ENCODE measurements at regions not wholly inside any gene's neighbourhood (a gene's known extent, or its start where the extent isn't known, plus 50 kb on each side); places are given as distances from the start of the nearest gene placed in this dataset.

GRCh38 chr10:56135828-56136227 is 225.2 kb downstream of the ZWINT start:
- Histone ChIP-seq H3K36me3 (no peaks in the 10 kb centered on the region), H3K4me1 (no peaks in the 10 kb centered on the region), H3K9me3 (ENCODE audit: low read depth) (no peaks in the 10 kb centered on the region), H3K27me3 (no peaks in the 10 kb centered on the region), H4K20me1 (ENCODE audit: low read depth) (no peaks in the 10 kb centered on the region), H3K9ac (no peak overlapping the region), H2AFZ (replicated peaks) (no peak overlapping the region), H3K27ac (no peak overlapping the region), H3K4me2 (no peak overlapping the region), H3K79me2 (ENCODE audit: low read depth) (no peaks in the 10 kb centered on the region), H3K4me3 (no peak overlapping the region), H3F3A (ENCODE audit: low read depth) (no peaks in the 10 kb centered on the region)
- TF ChIP-seq EZH2 (IDR thresholded peaks at IDR 0.05) (no peak), EZH2phosphoT487 (IDR thresholded peaks at IDR 0.05) (no peak)
- TF ChIP-seq, protein P1, sequence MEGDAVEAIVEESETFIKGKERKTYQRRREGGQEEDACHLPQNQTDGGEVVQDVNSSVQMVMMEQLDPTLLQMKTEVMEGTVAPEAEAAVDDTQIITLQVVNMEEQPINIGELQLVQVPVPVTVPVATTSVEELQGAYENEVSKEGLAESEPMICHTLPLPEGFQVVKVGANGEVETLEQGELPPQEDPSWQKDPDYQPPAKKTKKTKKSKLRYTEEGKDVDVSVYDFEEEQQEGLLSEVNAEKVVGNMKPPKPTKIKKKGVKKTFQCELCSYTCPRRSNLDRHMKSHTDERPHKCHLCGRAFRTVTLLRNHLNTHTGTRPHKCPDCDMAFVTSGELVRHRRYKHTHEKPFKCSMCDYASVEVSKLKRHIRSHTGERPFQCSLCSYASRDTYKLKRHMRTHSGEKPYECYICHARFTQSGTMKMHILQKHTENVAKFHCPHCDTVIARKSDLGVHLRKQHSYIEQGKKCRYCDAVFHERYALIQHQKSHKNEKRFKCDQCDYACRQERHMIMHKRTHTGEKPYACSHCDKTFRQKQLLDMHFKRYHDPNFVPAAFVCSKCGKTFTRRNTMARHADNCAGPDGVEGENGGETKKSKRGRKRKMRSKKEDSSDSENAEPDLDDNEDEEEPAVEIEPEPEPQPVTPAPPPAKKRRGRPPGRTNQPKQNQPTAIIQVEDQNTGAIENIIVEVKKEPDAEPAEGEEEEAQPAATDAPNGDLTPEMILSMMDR (IDR thresholded peaks at IDR 0.05) = no peak
- no peaks in the 10 kb centered on the region for H3K36me3 Mint-ChIP-seq
- H3K4me1 Mint-ChIP-seq = peaks cover 2% of the 10 kb centered on the region
- H3K4me3 Mint-ChIP-seq = no peak overlapping the region
- no peak overlapping the region for H3K27ac Mint-ChIP-seq
- H3K9me3 Mint-ChIP-seq = no peaks in the 10 kb centered on the region
- no peaks in the 10 kb centered on the region for H3K27me3 Mint-ChIP-seq (ENCODE audit: insufficient read depth, low read depth)
- no peak for DNase-seq (ENCODE audit: low spot score)

- Histone ChIP-seq H3K9me3 (ENCODE audit: low read depth) (no peaks in the 10 kb centered on the region), H3K4me1 (no peaks in the 10 kb centered on the region), H3K9ac (no peak overlapping the region), H3K27me3 (no peaks in the 10 kb centered on the region), H3F3A (ENCODE audit: low read depth) (no peaks in the 10 kb centered on the region), H2AFZ (replicated peaks) (no peak overlapping the region), H3K4me2 (no peak overlapping the region), H3K36me3 (no peaks in the 10 kb centered on the region), H3K4me3 (no peak overlapping the region), H3K27ac (no peak overlapping the region), H3K79me2 (ENCODE audit: low read depth) (no peaks in the 10 kb centered on the region), H4K20me1 (ENCODE audit: low read depth) (no peaks in the 10 kb centered on the region)
- Mint-ChIP-seq H3K36me3 (no peaks in the 10 kb centered on the region), H3K4me1 (no peaks in the 10 kb centered on the region), H3K9me3 (no peaks in the 10 kb centered on the region), H3K4me3 (no peak overlapping the region), H3K27me3 (ENCODE audit: insufficient read depth, low read depth) (peaks cover 2% of the 10 kb centered on the region), H3K27ac (no peak overlapping the region)
- no peak for DNase-seq (ENCODE audit: low spot score)
- no peak for TF ChIP-seq EZH2 (IDR thresholded peaks at IDR 0.05)
Measured at GRCh38 chr10:56123247-56123646, 237.8 kb downstream of the ZWINT start.

DNA sequence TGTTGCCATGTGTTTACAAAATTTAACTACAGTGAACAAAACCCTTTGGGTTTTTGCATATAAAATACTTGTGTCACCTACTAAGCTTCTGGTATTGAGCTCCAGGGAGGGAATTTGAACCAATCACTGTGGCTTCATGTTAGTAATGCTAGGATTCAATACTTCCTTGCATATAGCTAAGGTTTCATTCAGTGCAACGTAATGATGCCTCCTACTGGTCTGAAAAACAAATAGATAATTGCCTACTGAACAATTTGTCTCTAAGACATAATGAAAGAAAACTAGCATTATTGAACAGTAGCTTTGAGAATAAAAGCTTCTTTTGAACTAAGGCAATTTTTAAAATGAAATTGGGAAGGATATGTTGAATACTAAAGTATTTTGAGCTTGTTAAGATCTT is 244.4 kb downstream of the ZWINT start:
- no peak overlapping the region for H3K4me2 ChIP-seq
- H3K4me3 ChIP-seq = no peak overlapping the region
- no peaks in the 10 kb centered on the region for H4K20me1 ChIP-seq (ENCODE audit: low read depth)
- TF ChIP-seq, protein P1 (IDR thresholded peaks at IDR 0.05) = peak; percentile 63
- TF ChIP-seq EZH2 (IDR thresholded peaks at IDR 0.05) = no peak
- no peak overlapping the region for H2AFZ ChIP-seq (replicated peaks)
- no peaks in the 10 kb centered on the region for H3K27me3 ChIP-seq
- peak; percentile 23 for DNase-seq (ENCODE audit: low spot score)
- no peaks in the 10 kb centered on the region for H3K36me3 ChIP-seq
- H3K27ac Mint-ChIP-seq = no peak overlapping the region
- no peak overlapping the region for H3K4me3 Mint-ChIP-seq
- no peaks in the 10 kb centered on the region for H3K9me3 ChIP-seq (ENCODE audit: low read depth)
- no peaks in the 10 kb centered on the region for H3K79me2 ChIP-seq (ENCODE audit: low read depth)
- H3K27ac ChIP-seq = no peak overlapping the region
- no peaks in the 10 kb centered on the region for H3K9me3 Mint-ChIP-seq
- H3K9ac ChIP-seq = no peak overlapping the region
- no peaks in the 10 kb centered on the region for H3K4me1 Mint-ChIP-seq
- H3F3A ChIP-seq (ENCODE audit: low read depth) = no peaks in the 10 kb centered on the region
- no peaks in the 10 kb centered on the region for H3K36me3 Mint-ChIP-seq
- H3K27me3 Mint-ChIP-seq (ENCODE audit: insufficient read depth, low read depth) = no peaks in the 10 kb centered on the region
- no peaks in the 10 kb centered on the region for H3K4me1 ChIP-seq

GRCh38 chr10:56109454-56109853 is 251.6 kb downstream of the ZWINT start:
- Mint-ChIP-seq H3K9me3 (no peaks in the 10 kb centered on the region), H3K4me3 (no peak overlapping the region), H3K36me3 (no peaks in the 10 kb centered on the region), H3K27ac (no peak overlapping the region), H3K4me1 (no peaks in the 10 kb centered on the region), H3K27me3 (ENCODE audit: insufficient read depth, low read depth) (no peaks in the 10 kb centered on the region)
- Histone ChIP-seq H3K4me2 (no peak overlapping the region), H3K4me1 (no peaks in the 10 kb centered on the region), H3K79me2 (ENCODE audit: low read depth) (no peaks in the 10 kb centered on the region), H3K9ac (no peak overlapping the region), H3K9me3 (ENCODE audit: low read depth) (no peaks in the 10 kb centered on the region), H4K20me1 (ENCODE audit: low read depth) (no peaks in the 10 kb centered on the region), H3K27ac (no peak overlapping the region), H3F3A (ENCODE audit: low read depth) (no peaks in the 10 kb centered on the region), H3K36me3 (no peaks in the 10 kb centered on the region), H2AFZ (replicated peaks) (no peak overlapping the region), H3K4me3 (no peak overlapping the region), H3K27me3 (no peaks in the 10 kb centered on the region)
- TF ChIP-seq, protein P1 (IDR thresholded peaks at IDR 0.05) = no peak
- TF ChIP-seq EZH2 (IDR thresholded peaks at IDR 0.05) (no peak), EZH2phosphoT487 (IDR thresholded peaks at IDR 0.05) (no peak)
- no peak for DNase-seq (ENCODE audit: low spot score)

Data from neural progenitor cell (in vitro differentiated cells).